Thyroid gland (tissue), 4 donors: ENCODE measurements at regions not wholly inside any gene's neighbourhood (a gene's known extent, or its start where the extent isn't known, plus 50 kb on each side); places are given as distances from the start of the nearest gene placed in this dataset.

Source experiments
- DNase-seq, 2 donors: peaks; one replicate each; pipeline ENCODE4 v3.0.0-alpha.2; 2019
- H3K27ac ChIP-seq, 3 donors: fragments of 200-600 bp; sonication (generic); 1 replicate in 2 of 3; 2 replicates in 1 of 3; pipeline ENCODE4 v1.5.1; 2016 to 2019; ENCODE audit warnings: mild to moderate bottlenecking in 1 of 3, moderate library complexity in 1 of 3
- H3K27me3 ChIP-seq: fragments of 200-600 bp; sonication (generic); one replicate; pipeline ENCODE4 v1.5.1; 2019
- H3K36me3 ChIP-seq, 2 donors: fragments of 200-600 bp; sonication (generic); one replicate each; pipeline ENCODE4 v1.5.1; 2016 to 2019
- H3K4me1 ChIP-seq, 2 donors: fragments of 200-600 bp; sonication (generic); one replicate each; pipeline ENCODE4 v1.5.1; 2017 to 2019
- H3K4me3 ChIP-seq, 3 donors: fragments of 200-600 bp; sonication (generic); replicated peaks in 1 of 3; 1 replicate in 2 of 3; 2 replicates in 1 of 3; pipeline ENCODE4 v1.5.1; 2016; ENCODE audit warnings: mild to moderate bottlenecking in 1 of 3
- H3K9me3 ChIP-seq: fragments of 200-600 bp; sonication (generic); one replicate; pipeline ENCODE4 v1.5.1; 2017
- CTCF ChIP-seq, 6 experiments: fragments of 200-600 bp in 3 of 6; fragments of 450-650 bp in 3 of 6; sonication (generic) in 3 of 6; IDR thresholded peaks; one replicate each; pipeline ENCODE4 v1.5.1; 2016 to 2019; ENCODE audit warnings: antibody characterized with exemption in 6 of 6, mild to moderate bottlenecking in 2 of 6, inconsistent platforms in 1 of 6, moderate library complexity in 1 of 6
- POLR2A ChIP-seq, 2 donors: fragments of 450-650 bp; IDR thresholded peaks; one replicate each; pipeline ENCODE4 v1.6.1; 2017; ENCODE audit warnings: antibody characterized with exemption in 2 of 2, mild to moderate bottlenecking in 2 of 2, moderate library complexity in 1 of 2
- WGBS, 2 donors: methylation state at CpG; one replicate each; pipeline ENCODE4 v1.1.5; 2017; 5-methylcytosine and 5-hydroxymethylcytosine counted together
- intact Hi-C: fragments of 100-400 bp; cut with DNase I; formaldehyde crosslinking; loops from one replicate; pipeline ENCODE4 v1.15.1; 2023

- Histone ChIP-seq H3K27ac (no peak overlapping the region), H3K9me3 (no peaks in the 10 kb centered on the region), H3K36me3 (no peaks in the 10 kb centered on the region), H3K4me1 (no peaks in the 10 kb centered on the region), H3K4me3 (no peak overlapping the region), H3K27me3 (no peaks in the 10 kb centered on the region)
- intact Hi-C loops: no loop called here
- 66 to 78% methylated on average over 2 of the region's 2 CpGs for WGBS, 2 donors
- no peak for DNase-seq
- TF ChIP-seq CTCF (IDR thresholded peaks at IDR 0.05) (no peak), POLR2A (IDR thresholded peaks at IDR 0.05) (no peak)
Observed at GRCh38 chr16:6114691-6115090, 1017.1 kb upstream of the EEF2KMT start.

GRCh38 chr16:6113749-6114148 is 1016.2 kb upstream of the EEF2KMT start:
- 67 to 76% methylated on average over 6 of the region's 6 CpGs for WGBS, 2 donors
- intact Hi-C loops: no loop called here
- Histone ChIP-seq H3K9me3 (no peaks in the 10 kb centered on the region), H3K36me3 (no peaks in the 10 kb centered on the region), H3K27ac (no peak overlapping the region), H3K27me3 (no peaks in the 10 kb centered on the region), H3K4me3 (no peak overlapping the region), H3K4me1 (no peaks in the 10 kb centered on the region)
- TF ChIP-seq POLR2A (IDR thresholded peaks at IDR 0.05): no peak
- TF ChIP-seq CTCF (IDR thresholded peaks at IDR 0.05): no peak
- DNase-seq: no peak

- Histone ChIP-seq H3K27me3 (no peaks in the 10 kb centered on the region), H3K9me3 (no peaks in the 10 kb centered on the region), H3K36me3 (no peaks in the 10 kb centered on the region), H3K4me1 (no peaks in the 10 kb centered on the region), H3K27ac (no peak overlapping the region), H3K4me3 (no peak overlapping the region)
- intact Hi-C loops: no loop called here
- WGBS, 2 donors: 69 to 78% methylated on average over 2 of the region's 2 CpGs
- no peak for DNase-seq
- TF ChIP-seq POLR2A (IDR thresholded peaks at IDR 0.05) (no peak), CTCF (IDR thresholded peaks at IDR 0.05) (no peak)
Observed at GRCh38 chr16:6112700-6113099, 1015.1 kb upstream of the EEF2KMT start.

- intact Hi-C loops: no loop called here
- H3K27me3 ChIP-seq: no peaks in the 10 kb centered on the region
- TF ChIP-seq CTCF (IDR thresholded peaks at IDR 0.05) (no peak), POLR2A (IDR thresholded peaks at IDR 0.05) (no peak)
- 94 to 98% methylated on average over 1 of the region's 1 CpG for WGBS, 2 donors
- no peak overlapping the region for H3K27ac ChIP-seq
- no peak for DNase-seq
- H3K36me3 ChIP-seq: no peaks in the 10 kb centered on the region
- H3K4me3 ChIP-seq: no peak overlapping the region
- no peaks in the 10 kb centered on the region for H3K4me1 ChIP-seq
- H3K9me3 ChIP-seq: no peaks in the 10 kb centered on the region
Observed at GRCh38 chr16:6111390-6111789, 1013.8 kb upstream of the EEF2KMT start.

GRCh38 chr16:6110346-6110745 is 1012.8 kb upstream of the EEF2KMT start:
- no peak for TF ChIP-seq POLR2A (IDR thresholded peaks at IDR 0.05)
- no peak for TF ChIP-seq CTCF (IDR thresholded peaks at IDR 0.05)
- DNase-seq: no peak
- no peaks in the 10 kb centered on the region for H3K27me3 ChIP-seq
- no peaks in the 10 kb centered on the region for H3K4me1 ChIP-seq
- H3K36me3 ChIP-seq: no peaks in the 10 kb centered on the region
- intact Hi-C loops: no loop called here
- H3K27ac ChIP-seq: no peak overlapping the region
- no peak overlapping the region for H3K4me3 ChIP-seq
- 37 to 48% methylated on average over 3 of the region's 3 CpGs for WGBS, 2 donors
- H3K9me3 ChIP-seq: no peaks in the 10 kb centered on the region
